HEK293T (cell line): ENCODE measurements at regions not wholly inside any gene's neighbourhood (a gene's known extent, or its start where the extent isn't known, plus 50 kb on each side); places are given as distances from the start of the nearest gene placed in this dataset.

Experiments used
- CTCF ChIA-PET: fragments of 350-600 bp; formaldehyde crosslinking; extraction: SDS; loops from one replicate; lab custom pipeline; 2021; ENCODE audit warnings: antibody characterized with exemption, inconsistent platforms; lab: Yijun Ruan, JAX
- POLR2A ChIA-PET: fragments of 350-600 bp; formaldehyde crosslinking; extraction: SDS; loops from one replicate; lab custom pipeline; 2020; ENCODE audit warnings: antibody characterized with exemption, inconsistent platforms; lab: Yijun Ruan, JAX
- DNase-seq: peaks from one replicate; pipeline ENCODE4 v3.0.0; 2012; ENCODE audit warnings: mixed read lengths; ENCODE audit errors: extremely low spot score
- ARNT ChIP-seq: fragments of 450-650 bp; IDR thresholded peaks from 2 replicates; pipeline ENCODE4 v1.6.1; 2017; ENCODE audit warnings: mild to moderate bottlenecking
- BHLHE40 ChIP-seq: fragments of 450-650 bp; IDR thresholded peaks from 2 replicates; pipeline ENCODE4 v1.6.1; 2016; ENCODE audit warnings: mild to moderate bottlenecking, moderate library complexity, borderline replicate concordance
- CTBP1 ChIP-seq: fragments of 450-650 bp; IDR thresholded peaks from 2 replicates; pipeline ENCODE4 v1.6.1; 2016; ENCODE audit warnings: borderline replicate concordance
- ELF4 ChIP-seq: fragments of 450-650 bp; IDR thresholded peaks from 2 replicates; pipeline ENCODE4 v1.6.1; 2017; ENCODE audit warnings: antibody characterized with exemption
- FOXA1 ChIP-seq: fragments of 450-650 bp; IDR thresholded peaks from 2 replicates; pipeline ENCODE4 v1.6.1; 2016; ENCODE audit warnings: mild to moderate bottlenecking
- FOXK2 ChIP-seq: fragments of 450-650 bp; IDR thresholded peaks from 2 replicates; pipeline ENCODE4 v1.6.1; 2016; ENCODE audit warnings: mild to moderate bottlenecking
- FOXM1 ChIP-seq: fragments of 450-650 bp; IDR thresholded peaks from 2 replicates; pipeline ENCODE4 v1.6.1; 2017; ENCODE audit warnings: mild to moderate bottlenecking, borderline replicate concordance
- HDGF ChIP-seq: fragments of 450-650 bp; IDR thresholded peaks from 2 replicates; pipeline ENCODE4 v1.6.1; 2017; ENCODE audit warnings: antibody characterized with exemption, borderline replicate concordance
- L3MBTL2 ChIP-seq: fragments of 450-650 bp; conservative IDR thresholded peaks from 2 replicates; pipeline ENCODE4 v1.6.1; 2016; ENCODE audit warnings: mild to moderate bottlenecking
- LEF1 ChIP-seq: fragments of 450-650 bp; IDR thresholded peaks from 2 replicates; pipeline ENCODE4 v1.6.1; 2017; ENCODE audit warnings: mild to moderate bottlenecking, borderline replicate concordance
- NFRKB ChIP-seq: fragments of 450-650 bp; IDR thresholded peaks from 2 replicates; pipeline ENCODE4 v1.6.1; 2016; ENCODE audit warnings: mild to moderate bottlenecking, moderate library complexity
- PKNOX1 ChIP-seq: fragments of 450-650 bp; IDR thresholded peaks from 2 replicates; pipeline ENCODE4 v1.6.1; 2016
- SP1 ChIP-seq: fragments of 450-650 bp; IDR thresholded peaks from 2 replicates; pipeline ENCODE4 v1.6.1; 2017
- SUZ12 ChIP-seq: fragments of 450-650 bp; IDR thresholded peaks from 2 replicates; pipeline ENCODE4 v1.6.1; 2016; ENCODE audit warnings: mild to moderate bottlenecking
- TARDBP ChIP-seq: fragments of 450-650 bp; IDR thresholded peaks from 2 replicates; pipeline ENCODE4 v1.6.1; 2016
- ZNF384 ChIP-seq: fragments of 450-650 bp; IDR thresholded peaks from 2 replicates; pipeline ENCODE4 v1.6.1; 2016

GRCh38 chr3:99212969-99213368 is 311.5 kb upstream of the DCBLD2 start:
- DNase-seq = no peak
- CTCF ChIA-PET = no interaction called here
- POLR2A ChIA-PET = no interaction called here
- no peak for TF ChIP-seq ARNT
- no peak for TF ChIP-seq CTBP1
- TF ChIP-seq NFRKB = no peak
- TF ChIP-seq FOXM1 = no peak
- no peak for TF ChIP-seq FOXK2

- no peak for DNase-seq
- no peak for TF ChIP-seq CTBP1
- no peak for TF ChIP-seq ELF4
- no peak for TF ChIP-seq NFRKB
- no peak for TF ChIP-seq ARNT
- TF ChIP-seq FOXK2 = no peak
- ChIA-PET POLR2A (no interaction called here), CTCF (no interaction called here)
These were observed 309.8 kb upstream of the DCBLD2 start for GRCh38 chr3:99211309-99211708.

- POLR2A ChIA-PET = no interaction called here
- TF ChIP-seq PKNOX1 (no peak), NFRKB (no peak)
- CTCF ChIA-PET = no interaction called here
These were observed 297.5 kb upstream of the DCBLD2 start for GRCh38 chr3:99199021-99199420.

GRCh38 chr3:99191186-99191585 is 289.7 kb upstream of the DCBLD2 start:
- ChIA-PET CTCF (no interaction called here), POLR2A (no interaction called here)
- no peak for DNase-seq
- no peak for TF ChIP-seq FOXK2
- no peak for TF ChIP-seq ARNT
- no peak for TF ChIP-seq FOXM1
- TF ChIP-seq ZNF384 = no peak
- no peak for TF ChIP-seq ELF4
- no peak for TF ChIP-seq SP1
- TF ChIP-seq SUZ12 = no peak
- no peak for TF ChIP-seq L3MBTL2
- TF ChIP-seq NFRKB = no peak
- TF ChIP-seq HDGF = no peak
- no peak for TF ChIP-seq TARDBP
- no peak for TF ChIP-seq LEF1
- no peak for TF ChIP-seq FOXA1
- no peak for TF ChIP-seq BHLHE40
- TF ChIP-seq CTBP1 = no peak
- no peak for TF ChIP-seq PKNOX1

More at GRCh38 chr3:99199021-99199420, 297.5 kb upstream of the DCBLD2 start:
- no peak for DNase-seq

- POLR2A ChIA-PET = no interaction called here
- CTCF ChIA-PET = no interaction called here
- no peak for TF ChIP-seq ARNT
- TF ChIP-seq SUZ12 = no peak
- TF ChIP-seq PKNOX1 = no peak
- TF ChIP-seq TARDBP = no peak
- no peak for TF ChIP-seq FOXM1
- no peak for TF ChIP-seq SP1
- TF ChIP-seq CTBP1 = no peak
- TF ChIP-seq ZNF384 = no peak
- no peak for DNase-seq
These were observed 287.4 kb upstream of the DCBLD2 start for GRCh38 chr3:99188936-99189335.

GRCh38 chr3:99186016-99186415 is 284.5 kb upstream of the DCBLD2 start:
- CTCF ChIA-PET = no interaction called here
- DNase-seq = no peak
- TF ChIP-seq SUZ12 (no peak), BHLHE40 (no peak), TARDBP (no peak), FOXA1 (no peak), CTBP1 (no peak), L3MBTL2 (no peak), HDGF (no peak), NFRKB (no peak), PKNOX1 (no peak)
- POLR2A ChIA-PET = no interaction called here

GRCh38 chr3:99176169-99176964 is 274.9 kb upstream of the DCBLD2 start:
- TF ChIP-seq PKNOX1 (peak; percentile 25; the same call in 1 of the 2 replicates), ELF4 (no peak)
- POLR2A ChIA-PET = no interaction called here
- no peak for DNase-seq
- CTCF ChIA-PET = no interaction called here
